ENCODE measurements at regions not wholly inside any gene's neighbourhood (a gene's known extent, or its start where the extent isn't known, plus 50 kb on each side); places are given as distances from the start of the nearest gene placed in this dataset.

GRCh38 chr22:48234011-48234410 is 1471.6 kb downstream of the TBC1D22A start:
- intact Hi-C loops (cut with DNase I) = no loop called here
- no peak for TF ChIP-seq CTCF (IDR thresholded peaks at IDR 0.05)
- 87 to 92% (median 89%) methylated on average over 8 of the region's 8 CpGs for WGBS, 3 donors

GRCh38 chr22:48233586-48233985 is 1471.1 kb downstream of the TBC1D22A start:
- DNase-seq = no peak
- no peak for ATAC-seq
- Histone ChIP-seq H3K27me3 (ENCODE audit: insufficient read depth in 3 of 3, low read length in 2 of 3) (no peaks in the 10 kb centered on the region), H3K4me3 (no peak overlapping the region), H3K4me1 (no peaks in the 10 kb centered on the region), H3K36me3 (ENCODE audit: insufficient read depth in 1 of 2, low read depth in 1 of 2) (no peaks in the 10 kb centered on the region), H3K27ac (no peak overlapping the region), H3K9me3 (peaks cover 18% of the 10 kb centered on the region)
- WGBS, 3 donors = 89 to 95% (median 93%) methylated on average over 1 of the region's 1 CpG
- TF ChIP-seq CTCF (IDR thresholded peaks at IDR 0.05) = no peak
- intact Hi-C loops (cut with DNase I) = no loop called here

More at GRCh38 chr22:48234011-48234410, 1471.6 kb downstream of the TBC1D22A start:
- Histone ChIP-seq H3K4me3 (no peak overlapping the region), H3K4me1 (no peaks in the 10 kb centered on the region), H3K27ac (no peak overlapping the region), H3K27me3 (ENCODE audit: insufficient read depth in 3 of 3, low read length in 2 of 3) (no peaks in the 10 kb centered on the region), H3K36me3 (ENCODE audit: insufficient read depth in 1 of 2, low read depth in 1 of 2) (no peaks in the 10 kb centered on the region), H3K9me3 (peaks cover 18% of the 10 kb centered on the region)
- DNase-seq (no peak), ATAC-seq (no peak)

DNA sequence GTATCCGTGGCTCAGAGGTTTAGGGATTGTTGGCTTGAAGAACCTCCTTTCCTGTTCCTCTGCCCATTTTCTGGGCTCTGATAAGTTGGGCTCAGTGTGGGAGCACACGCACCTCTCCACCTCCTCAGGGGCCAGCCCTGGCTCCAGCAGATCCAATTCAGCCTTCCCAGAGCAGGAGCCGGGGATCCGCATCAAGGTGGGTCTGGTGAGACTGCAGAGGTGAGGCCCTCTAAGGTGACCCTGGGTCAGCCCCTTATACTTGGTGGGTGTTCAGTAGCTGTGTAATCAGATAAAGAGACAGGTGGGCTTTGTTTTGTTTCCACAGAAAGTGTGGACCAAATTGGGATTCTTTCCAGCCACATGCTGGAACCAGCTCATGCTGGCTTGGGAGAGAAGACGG is 1466.0 kb downstream of the TBC1D22A start:
- no peak for TF ChIP-seq CTCF (IDR thresholded peaks at IDR 0.05)
- Histone ChIP-seq H3K9me3 (peaks cover 11% of the 10 kb centered on the region), H3K36me3 (ENCODE audit: insufficient read depth in 1 of 2, low read depth in 1 of 2) (no peaks in the 10 kb centered on the region), H3K4me3 (no peak overlapping the region), H3K27me3 (ENCODE audit: insufficient read depth in 3 of 3, low read length in 2 of 3) (peaks cover 0 to 3% (median 0%) of the 10 kb centered on the region in 3 donors), H3K27ac (no peak overlapping the region), H3K4me1 (no peaks in the 10 kb centered on the region)
- intact Hi-C loops (cut with DNase I) = no loop called here
- DNase-seq = no peak
- ATAC-seq = no peak
- WGBS, 3 donors = 85 to 88% (median 87%) methylated on average over 5 of the region's 5 CpGs

GRCh38 chr22:48227341-48228018 is 1465.0 kb downstream of the TBC1D22A start:
- Histone ChIP-seq H3K4me1 (no peaks in the 10 kb centered on the region), H3K9me3 (peaks cover 6% of the 10 kb centered on the region), H3K36me3 (ENCODE audit: insufficient read depth in 1 of 2, low read depth in 1 of 2) (no peaks in the 10 kb centered on the region), H3K27ac (no peak overlapping the region), H3K4me3 (no peak overlapping the region), H3K27me3 (ENCODE audit: insufficient read depth in 3 of 3, low read length in 2 of 3) (peaks cover 0 to 3% (median 0%) of the 10 kb centered on the region in 3 donors)
- DNase-seq (no peak), ATAC-seq (no peak)
- TF ChIP-seq CTCF (IDR thresholded peaks at IDR 0.05) = no peak
- intact Hi-C loops (cut with DNase I) = no loop called here
- WGBS, 3 donors = 82 to 87% (median 85%) methylated on average over 4 of the region's 4 CpGs

All from psoas muscle (tissue), 7 donors.